SU-DHL-6 (cell line): ENCODE measurements at regions not wholly inside any gene's neighbourhood (a gene's known extent, or its start where the extent isn't known, plus 50 kb on each side); places are given as distances from the start of the nearest gene placed in this dataset.

Experiments
- H2AFZ ChIP-seq: fragments of 200-600 bp; sonication (generic); 2 replicates; pipeline ENCODE4 v1.6.1; 2014; ENCODE audit warnings: low read depth, mild to moderate bottlenecking, moderate library complexity, mixed read lengths, antibody characterized with exemption, low read length; ENCODE audit not compliant: severe bottlenecking
- H3F3A ChIP-seq: fragments of 200-600 bp; shearing (Covaris generic); 2 replicates; pipeline ENCODE4 v1.6.0; 2016; ENCODE audit warnings: antibody characterized with exemption, mild to moderate bottlenecking; ENCODE audit not compliant: insufficient read depth
- H3K27ac ChIP-seq: fragments of 200-600 bp; sonication (generic); 2 replicates; pipeline ENCODE4 v1.5.1; 2016; ENCODE audit warnings: low read depth, mild to moderate bottlenecking, low read length, moderate library complexity, mixed read lengths
- H3K27me3 ChIP-seq: fragments of 200-600 bp; sonication (generic), shearing (Covaris generic); 2 replicates; pipeline ENCODE4 v1.6.0; 2014; ENCODE audit warnings: mild to moderate bottlenecking, low read length
- H3K36me3 ChIP-seq: fragments of 200-600 bp; sonication (generic); 2 replicates; pipeline ENCODE4 v1.6.1; 2014; ENCODE audit warnings: mild to moderate bottlenecking, low read length, mixed read lengths
- H3K4me2 ChIP-seq: fragments of 300-600, 200-600 bp; shearing (Covaris generic), sonication (generic); 2 replicates; pipeline ENCODE4 v1.6.0; 2014; ENCODE audit warnings: low read length, low read depth, mild to moderate bottlenecking; ENCODE audit not compliant: poor library complexity, severe bottlenecking
- H3K4me3 ChIP-seq: fragments of 200-600 bp; sonication (generic); 2 replicates; pipeline ENCODE4 v1.5.1; 2014; ENCODE audit warnings: antibody characterized with exemption, low read length, mild to moderate bottlenecking, mixed read lengths; ENCODE audit not compliant: insufficient read depth, poor library complexity, severe bottlenecking
- H3K79me2 ChIP-seq: fragments of 200-600 bp; sonication (generic); 2 replicates; pipeline ENCODE4 v1.6.1; 2014; ENCODE audit warnings: mild to moderate bottlenecking, low read length, moderate library complexity; ENCODE audit not compliant: insufficient read depth
- H3K9ac ChIP-seq: fragments of 200-600 bp; sonication (generic); 2 replicates; pipeline ENCODE4 v1.7.0; 2014; ENCODE audit warnings: mild to moderate bottlenecking, low read length
- H3K9me2 ChIP-seq: fragments of 200-600 bp; sonication (generic); replicated peaks from 2 replicates; pipeline ENCODE4 v1.6.1; 2014; ENCODE audit warnings: low read length; ENCODE audit not compliant: insufficient read depth
- H3K9me3 ChIP-seq: fragments of 200-600 bp; sonication (generic); 2 replicates; pipeline ENCODE4 v1.6.1; 2014; ENCODE audit warnings: low read length, mixed read lengths; ENCODE audit not compliant: insufficient read depth
- H4K20me1 ChIP-seq: fragments of 200-600 bp; sonication (generic); 2 replicates; pipeline ENCODE4 v1.6.1; 2014; ENCODE audit warnings: low read depth, mild to moderate bottlenecking, antibody characterized with exemption, low read length, moderate library complexity, mixed read lengths
- CTCF ChIP-seq: fragments of 200-600 bp; sonication (generic); IDR thresholded peaks from one replicate; pipeline ENCODE4 v1.5.1; 2017; ENCODE audit warnings: antibody characterized with exemption, mild to moderate bottlenecking, low read length, moderate library complexity; ENCODE audit not compliant: insufficient read depth, poor library complexity, severe bottlenecking
- EZH2phosphoT487 ChIP-seq: fragments of 200-600 bp; sonication (generic), shearing (Covaris generic); conservative IDR thresholded peaks from 2 replicates; pipeline ENCODE4 v1.6.1; 2018; ENCODE audit warnings: mild to moderate bottlenecking, antibody characterized with exemption, low read length, moderate library complexity, mixed read lengths

GRCh38 chr3:106830334-106830733 lies 546.9 kb upstream of the CCDC54 start:
- H3F3A ChIP-seq: no peaks in the 10 kb centered on the region
- no peak overlapping the region for H3K4me3 ChIP-seq
- H2AFZ ChIP-seq: no peak overlapping the region
- H3K36me3 ChIP-seq: no peaks in the 10 kb centered on the region
- H3K79me2 ChIP-seq: no peaks in the 10 kb centered on the region
- H3K9me2 ChIP-seq: no peaks in the 10 kb centered on the region
- no peak overlapping the region for H3K4me2 ChIP-seq
- no peak overlapping the region for H3K9ac ChIP-seq
- TF ChIP-seq CTCF (no peak), EZH2phosphoT487 (no peak)
- peaks cover 12% of the 10 kb centered on the region; the same call in 1 of the 2 replicates for H3K9me3 ChIP-seq
- no peaks in the 10 kb centered on the region for H4K20me1 ChIP-seq
- no peak overlapping the region for H3K27ac ChIP-seq
- H3K27me3 ChIP-seq: no peaks in the 10 kb centered on the region

GRCh38 chr3:106836906-106837305 lies 540.3 kb upstream of the CCDC54 start:
- Histone ChIP-seq H3K36me3 (0 out of 2 replicates have a peak, but pooled peaks cover 2% of the 10 kb centered on the region), H2AFZ (no peak overlapping the region)
- TF ChIP-seq EZH2phosphoT487 (no peak), CTCF (no peak)

GRCh38 chr3:106837616-106838015 lies 539.6 kb upstream of the CCDC54 start:
- Histone ChIP-seq H4K20me1 (no peaks in the 10 kb centered on the region), H3K9me2 (no peaks in the 10 kb centered on the region), H3K9me3 (peaks cover under 1% of the 10 kb centered on the region; the same call in 1 of the 2 replicates), H3K27ac (no peak overlapping the region), H3K9ac (no peak overlapping the region), H2AFZ (no peak overlapping the region), H3K79me2 (no peaks in the 10 kb centered on the region), H3F3A (no peaks in the 10 kb centered on the region), H3K36me3 (0 out of 2 replicates have a peak, but pooled peaks cover 2% of the 10 kb centered on the region), H3K4me3 (no peak overlapping the region), H3K4me2 (no peak overlapping the region), H3K27me3 (no peaks in the 10 kb centered on the region)
- TF ChIP-seq EZH2phosphoT487 (no peak), CTCF (no peak)

More at GRCh38 chr3:106836906-106837305, 540.3 kb upstream of the CCDC54 start:
- Histone ChIP-seq H3K27me3 (no peaks in the 10 kb centered on the region), H3K27ac (no peak overlapping the region), H3K79me2 (no peaks in the 10 kb centered on the region), H3K4me2 (no peak overlapping the region), H4K20me1 (no peaks in the 10 kb centered on the region), H3K9me3 (peaks cover 7% of the 10 kb centered on the region; the same call in 1 of the 2 replicates), H3K4me3 (no peak overlapping the region), H3K9me2 (no peaks in the 10 kb centered on the region), H3F3A (no peaks in the 10 kb centered on the region), H3K9ac (no peak overlapping the region)
